ENCODE measurements at regions not wholly inside any gene's neighbourhood (a gene's known extent, or its start where the extent isn't known, plus 50 kb on each side); places are given as distances from the start of the nearest gene placed in this dataset.

DNA sequence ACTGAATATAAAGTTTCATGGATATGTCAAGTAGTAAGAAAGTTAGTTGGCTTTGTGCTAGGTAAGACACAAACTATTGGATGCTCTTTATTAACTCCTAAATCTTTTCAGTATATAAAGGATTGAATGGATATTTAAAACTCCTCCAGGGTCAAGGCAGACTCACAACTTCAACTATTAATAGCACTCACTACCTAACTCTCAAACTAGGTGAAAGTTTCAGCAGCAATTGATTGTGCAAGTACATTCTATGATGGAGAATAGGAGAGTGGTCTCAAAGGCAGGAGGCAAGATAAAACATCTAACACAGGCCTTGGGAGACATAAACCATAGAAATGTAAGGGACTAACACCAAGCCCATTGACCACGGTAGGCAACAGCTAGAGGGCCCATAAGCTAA is 328.9 kb upstream of the CHAC2 start:
- in situ Hi-C loops (cut with MboI), result no loop called here
- no peak for ATAC-seq
- CTCF ChIA-PET, result interaction anchor here (0.9 kb wide), 1 partner anchor 16 kb away, joined by 3 read pairs; no protein-coding TSS in a partner anchor
- H3K4me2 ChIP-seq (ENCODE audit: control insufficient read depth, insufficient read depth), result no peak overlapping the region
- no peak for FAIRE-seq
- no peak overlapping the region for H2AFZ ChIP-seq (ENCODE audit: control insufficient read depth, low read depth, low read length)
- H3K4me1 ChIP-seq (ENCODE audit: control insufficient read depth, insufficient read depth, low read length), result no peaks in the 10 kb centered on the region
- H3K9ac ChIP-seq (ENCODE audit: control insufficient read depth, insufficient read depth, low read length), result no peak overlapping the region
- H3K4me3 ChIP-seq, result no peak overlapping the region
- no peaks in the 10 kb centered on the region for H3K79me2 ChIP-seq (ENCODE audit: control insufficient read depth, insufficient read depth, low read length)
- no peak for TF ChIP-seq RAD21 (IDR thresholded peaks at IDR 0.05; ENCODE audit: insufficient read depth, low read depth, low read length)
- TF ChIP-seq EGR1 (IDR thresholded peaks at IDR 0.05; ENCODE audit: borderline replicate concordance in 1 of 2, low read depth in 2 of 2, low read length in 2 of 2), result no peak
- no peak for TF ChIP-seq MYC (IDR thresholded peaks at IDR 0.05; ENCODE audit: insufficient read depth, insufficient read length, insufficient replicate concordance, low read length, severe bottlenecking)
- no peak for TF ChIP-seq CREM (IDR thresholded peaks at IDR 0.05; ENCODE audit: low read depth)
- TF ChIP-seq, protein P1, sequence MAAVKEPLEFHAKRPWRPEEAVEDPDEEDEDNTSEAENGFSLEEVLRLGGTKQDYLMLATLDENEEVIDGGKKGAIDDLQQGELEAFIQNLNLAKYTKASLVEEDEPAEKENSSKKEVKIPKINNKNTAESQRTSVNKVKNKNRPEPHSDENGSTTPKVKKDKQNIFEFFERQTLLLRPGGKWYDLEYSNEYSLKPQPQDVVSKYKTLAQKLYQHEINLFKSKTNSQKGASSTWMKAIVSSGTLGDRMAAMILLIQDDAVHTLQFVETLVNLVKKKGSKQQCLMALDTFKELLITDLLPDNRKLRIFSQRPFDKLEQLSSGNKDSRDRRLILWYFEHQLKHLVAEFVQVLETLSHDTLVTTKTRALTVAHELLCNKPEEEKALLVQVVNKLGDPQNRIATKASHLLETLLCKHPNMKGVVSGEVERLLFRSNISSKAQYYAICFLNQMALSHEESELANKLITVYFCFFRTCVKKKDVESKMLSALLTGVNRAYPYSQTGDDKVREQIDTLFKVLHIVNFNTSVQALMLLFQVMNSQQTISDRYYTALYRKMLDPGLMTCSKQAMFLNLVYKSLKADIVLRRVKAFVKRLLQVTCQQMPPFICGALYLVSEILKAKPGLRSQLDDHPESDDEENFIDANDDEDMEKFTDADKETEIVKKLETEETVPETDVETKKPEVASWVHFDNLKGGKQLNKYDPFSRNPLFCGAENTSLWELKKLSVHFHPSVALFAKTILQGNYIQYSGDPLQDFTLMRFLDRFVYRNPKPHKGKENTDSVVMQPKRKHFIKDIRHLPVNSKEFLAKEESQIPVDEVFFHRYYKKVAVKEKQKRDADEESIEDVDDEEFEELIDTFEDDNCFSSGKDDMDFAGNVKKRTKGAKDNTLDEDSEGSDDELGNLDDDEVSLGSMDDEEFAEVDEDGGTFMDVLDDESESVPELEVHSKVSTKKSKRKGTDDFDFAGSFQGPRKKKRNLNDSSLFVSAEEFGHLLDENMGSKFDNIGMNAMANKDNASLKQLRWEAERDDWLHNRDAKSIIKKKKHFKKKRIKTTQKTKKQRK (IDR thresholded peaks at IDR 0.05; ENCODE audit: low read depth, low read length), result no peak
- TF ChIP-seq POU2F2 (IDR thresholded peaks at IDR 0.05; ENCODE audit: borderline replicate concordance, low read depth, low read length), result no peak
- TF ChIP-seq SP1 (IDR thresholded peaks at IDR 0.05; ENCODE audit: low read depth, low read length), result no peak
- TF ChIP-seq, protein P2, sequence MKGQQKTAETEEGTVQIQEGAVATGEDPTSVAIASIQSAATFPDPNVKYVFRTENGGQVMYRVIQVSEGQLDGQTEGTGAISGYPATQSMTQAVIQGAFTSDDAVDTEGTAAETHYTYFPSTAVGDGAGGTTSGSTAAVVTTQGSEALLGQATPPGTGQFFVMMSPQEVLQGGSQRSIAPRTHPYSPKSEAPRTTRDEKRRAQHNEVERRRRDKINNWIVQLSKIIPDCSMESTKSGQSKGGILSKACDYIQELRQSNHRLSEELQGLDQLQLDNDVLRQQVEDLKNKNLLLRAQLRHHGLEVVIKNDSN (IDR thresholded peaks at IDR 0.05; ENCODE audit: borderline replicate concordance, extremely low read length, insufficient read depth, low read depth, low read length), result no peak
- TF ChIP-seq ZNF274 (IDR thresholded peaks at IDR 0.05; ENCODE audit: insufficient read depth, insufficient read length), result no peak
- TF ChIP-seq, protein P3, sequence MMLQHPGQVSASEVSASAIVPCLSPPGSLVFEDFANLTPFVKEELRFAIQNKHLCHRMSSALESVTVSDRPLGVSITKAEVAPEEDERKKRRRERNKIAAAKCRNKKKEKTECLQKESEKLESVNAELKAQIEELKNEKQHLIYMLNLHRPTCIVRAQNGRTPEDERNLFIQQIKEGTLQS (IDR thresholded peaks at IDR 0.05; ENCODE audit: borderline replicate concordance, extremely low read depth, low read depth, low read length), result no peak
- no peak for TF ChIP-seq TCF12 (IDR thresholded peaks at IDR 0.05; ENCODE audit: low read depth, low read length)
- TF ChIP-seq, protein P4, sequence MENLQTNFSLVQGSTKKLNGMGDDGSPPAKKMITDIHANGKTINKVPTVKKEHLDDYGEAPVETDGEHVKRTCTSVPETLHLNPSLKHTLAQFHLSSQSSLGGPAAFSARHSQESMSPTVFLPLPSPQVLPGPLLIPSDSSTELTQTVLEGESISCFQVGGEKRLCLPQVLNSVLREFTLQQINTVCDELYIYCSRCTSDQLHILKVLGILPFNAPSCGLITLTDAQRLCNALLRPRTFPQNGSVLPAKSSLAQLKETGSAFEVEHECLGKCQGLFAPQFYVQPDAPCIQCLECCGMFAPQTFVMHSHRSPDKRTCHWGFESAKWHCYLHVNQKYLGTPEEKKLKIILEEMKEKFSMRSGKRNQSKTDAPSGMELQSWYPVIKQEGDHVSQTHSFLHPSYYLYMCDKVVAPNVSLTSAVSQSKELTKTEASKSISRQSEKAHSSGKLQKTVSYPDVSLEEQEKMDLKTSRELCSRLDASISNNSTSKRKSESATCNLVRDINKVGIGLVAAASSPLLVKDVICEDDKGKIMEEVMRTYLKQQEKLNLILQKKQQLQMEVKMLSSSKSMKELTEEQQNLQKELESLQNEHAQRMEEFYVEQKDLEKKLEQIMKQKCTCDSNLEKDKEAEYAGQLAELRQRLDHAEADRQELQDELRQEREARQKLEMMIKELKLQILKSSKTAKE (IDR thresholded peaks at IDR 0.05; ENCODE audit: low read depth, poor library complexity, severe bottlenecking), result no peak
- TF ChIP-seq NR2C2 (IDR thresholded peaks at IDR 0.05; ENCODE audit: borderline replicate concordance, control insufficient read depth, insufficient read length, low read depth), result no peak
- no peak for TF ChIP-seq SUPT20H (IDR thresholded peaks at IDR 0.05; ENCODE audit: borderline replicate concordance, control insufficient read depth, low read depth, low read length)
- no peak for TF ChIP-seq MTA3 (IDR thresholded peaks at IDR 0.05; ENCODE audit: borderline replicate concordance, low read length)
- RAD21 ChIA-PET (ENCODE audit: unreplicated experiment), result no interaction called here
- no peak overlapping the region for H3K27ac ChIP-seq (ENCODE audit: control insufficient read depth, insufficient read depth)
- POLR2A ChIA-PET, result no interaction called here
- H3K9me3 ChIP-seq (replicated peaks; ENCODE audit: control insufficient read depth, insufficient read depth, low read length), result no peaks in the 10 kb centered on the region
- H4K20me1 ChIP-seq (ENCODE audit: control insufficient read depth, insufficient read depth), result no peaks in the 10 kb centered on the region
- H3K27me3 ChIP-seq (replicated peaks in 1 of 2; ENCODE audit: control insufficient read depth in 2 of 2, insufficient read depth in 2 of 2, low read length in 1 of 2), result no peaks in the 10 kb centered on the region
- no peaks in the 10 kb centered on the region for H3K36me3 ChIP-seq (ENCODE audit: control insufficient read depth in 2 of 2, insufficient read depth in 2 of 2, low read length in 1 of 2)
- intact Hi-C loops (cut with micrococcal nuclease; ENCODE audit: unreplicated experiment), result no loop called here
- no peak for DNase-seq (ENCODE audit: low read depth, low spot score)
- no TSS peak for BruUV-seq (replicated peaks)
- 0% methylated on average over 1 of the region's 1 CpG for WGBS (ENCODE audit: insufficient coverage, insufficient replicate concordance, low lambda C conversion rate, missing lambda C conversion rate)
- SMC1A ChIA-PET (ENCODE audit: uncharacterized antibody, unreplicated experiment), result no interaction called here
